ENCODE measurements at regions not wholly inside any gene's neighbourhood (a gene's known extent, or its start where the extent isn't known, plus 50 kb on each side); places are given as distances from the start of the nearest gene placed in this dataset.
"Not testable (repeated sequence)": the region's sequence is repeated elsewhere in the genome, so short reads cannot be mapped to it uniquely, and the experiment has no call there.

DNA sequence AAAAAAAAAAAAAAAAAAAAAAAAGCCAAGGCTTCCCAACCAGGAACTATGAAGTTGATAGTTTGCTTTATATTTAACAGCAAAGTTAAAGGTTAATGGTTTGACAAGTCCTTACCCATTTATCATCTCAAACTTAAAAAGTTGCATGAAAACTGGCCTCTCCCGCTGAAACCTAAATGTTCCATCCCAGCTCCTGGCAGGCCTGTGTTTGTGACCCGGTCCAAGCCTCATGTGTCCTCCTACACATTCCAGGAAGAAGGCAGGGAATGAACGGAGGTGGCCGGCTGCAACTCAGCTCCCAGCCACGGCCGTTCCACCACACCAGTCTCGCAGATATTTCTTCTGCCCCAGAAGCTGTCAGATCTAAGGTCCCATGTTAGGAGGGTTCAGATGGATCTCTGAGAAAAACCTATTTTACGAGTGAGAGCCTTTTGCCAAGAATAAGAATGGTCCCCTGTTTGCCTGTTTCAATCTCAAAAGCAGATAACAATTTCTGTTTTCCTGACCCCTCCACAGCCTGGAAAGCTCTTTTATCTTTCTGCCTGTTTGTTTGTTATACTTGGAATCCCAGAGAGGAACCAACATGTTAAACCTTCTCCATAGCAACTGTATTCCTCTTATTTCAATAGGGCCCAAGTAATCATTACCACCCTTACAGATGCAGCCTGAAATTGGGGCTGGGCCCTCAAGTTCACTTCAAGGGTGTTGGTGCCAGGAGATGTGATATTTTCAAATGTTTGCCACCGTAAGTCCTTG is 56.5 kb downstream of the KCTD12 start:
- TF ChIP-seq FOXP2 (optimal IDR thresholded peaks at IDR 0.05; ENCODE audit: control extremely low read depth, extremely low read length, insufficient read depth) (no peak), EZH2 (IDR thresholded peaks at IDR 0.05) (no peak), POLR2AphosphoS5 (IDR thresholded peaks at IDR 0.05; ENCODE audit: borderline replicate concordance, low read depth, low read length) (no peak)
- no peaks in the 10 kb centered on the region for H3K36me3 ChIP-seq (ENCODE audit: insufficient read depth, low read length)
- H3K27ac ChIP-seq = no peak overlapping the region
- no peak overlapping the region for H3K9ac ChIP-seq (ENCODE audit: insufficient read length)
- no peaks in the 10 kb centered on the region for H3K9me3 ChIP-seq (ENCODE audit: low read depth, low read length)
- DNase-seq (ENCODE audit: low read depth, low spot score) = no peak
- H3K4me3 ChIP-seq = no peak overlapping the region

GRCh38 chr13:76828316-76828741 is 57.9 kb downstream of the KCTD12 start:
- DNase-seq (ENCODE audit: low read depth, low spot score) = no peak

DNA sequence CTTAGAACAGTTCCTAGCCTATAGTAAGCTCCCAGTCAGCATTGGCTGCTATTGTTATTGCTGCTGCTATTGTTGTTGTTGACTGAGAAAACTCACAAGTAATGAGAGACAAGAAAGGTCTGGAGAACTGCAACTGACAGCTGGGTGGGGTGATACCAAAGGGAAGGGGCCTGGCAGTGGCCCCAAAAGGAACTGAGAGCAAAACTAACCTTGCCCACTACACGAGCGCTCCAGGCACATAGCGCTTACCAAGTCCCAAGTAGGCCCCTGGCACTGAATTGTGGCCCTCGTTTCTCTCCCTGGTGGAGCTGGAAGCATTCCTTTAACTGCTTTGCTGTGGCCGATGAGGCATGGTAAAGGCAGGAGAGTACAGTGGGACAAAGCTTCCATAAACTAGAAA is 59.7 kb downstream of the KCTD12 start:
- no peak for DNase-seq (ENCODE audit: low read depth, low spot score)
- Histone ChIP-seq H3K4me3 (no peak overlapping the region), H3K9me3 (ENCODE audit: low read depth, low read length) (no peaks in the 10 kb centered on the region), H3K9ac (ENCODE audit: insufficient read length) (no peak overlapping the region), H3K36me3 (ENCODE audit: insufficient read depth, low read length) (no peaks in the 10 kb centered on the region), H3K27ac (no peak overlapping the region)
- no peak for TF ChIP-seq POLR2AphosphoS5 (IDR thresholded peaks at IDR 0.05; ENCODE audit: borderline replicate concordance, low read depth, low read length)
- no peak for TF ChIP-seq FOXP2 (optimal IDR thresholded peaks at IDR 0.05; ENCODE audit: control extremely low read depth, extremely low read length, insufficient read depth)
- no peak for TF ChIP-seq EZH2 (IDR thresholded peaks at IDR 0.05)

More at GRCh38 chr13:76828316-76828741, 57.9 kb downstream of the KCTD12 start:
- Histone ChIP-seq H3K9me3 (ENCODE audit: low read depth, low read length) (no peaks in the 10 kb centered on the region), H3K36me3 (ENCODE audit: insufficient read depth, low read length) (no peaks in the 10 kb centered on the region), H3K27ac (no peak overlapping the region), H3K4me3 (no peak overlapping the region), H3K9ac (ENCODE audit: insufficient read length) (no peak overlapping the region)
- TF ChIP-seq EZH2 (IDR thresholded peaks at IDR 0.05) (no peak), FOXP2 (optimal IDR thresholded peaks at IDR 0.05; ENCODE audit: control extremely low read depth, extremely low read length, insufficient read depth) (no peak), POLR2AphosphoS5 (IDR thresholded peaks at IDR 0.05; ENCODE audit: borderline replicate concordance, low read depth, low read length) (no peak)

GRCh38 chr13:76825430-76825829 is 60.8 kb downstream of the KCTD12 start:
- Histone ChIP-seq H3K36me3 (ENCODE audit: insufficient read depth, low read length) (no peaks in the 10 kb centered on the region), H3K4me3 (no peak overlapping the region), H3K27ac (no peak overlapping the region), H3K9ac (ENCODE audit: insufficient read length) (no peak overlapping the region), H3K9me3 (ENCODE audit: low read depth, low read length) (no peaks in the 10 kb centered on the region)
- TF ChIP-seq EZH2 (IDR thresholded peaks at IDR 0.05) (no peak), FOXP2 (optimal IDR thresholded peaks at IDR 0.05; ENCODE audit: control extremely low read depth, extremely low read length, insufficient read depth) (no peak), POLR2AphosphoS5 (IDR thresholded peaks at IDR 0.05; ENCODE audit: borderline replicate concordance, low read depth, low read length) (no peak)
- DNase-seq (ENCODE audit: low read depth, low spot score) = no peak

- H3K9ac ChIP-seq (ENCODE audit: insufficient read length) = no peak overlapping the region
- no peaks in the 10 kb centered on the region for H3K9me3 ChIP-seq (ENCODE audit: low read depth, low read length)
- no peak overlapping the region for H3K4me3 ChIP-seq
- no peak for DNase-seq (ENCODE audit: low read depth, low spot score)
- TF ChIP-seq EZH2 (IDR thresholded peaks at IDR 0.05) = no peak
- TF ChIP-seq FOXP2 (optimal IDR thresholded peaks at IDR 0.05; ENCODE audit: control extremely low read depth, extremely low read length, insufficient read depth) = no peak
- TF ChIP-seq POLR2AphosphoS5 (IDR thresholded peaks at IDR 0.05; ENCODE audit: borderline replicate concordance, low read depth, low read length) = no peak
- no peaks in the 10 kb centered on the region for H3K36me3 ChIP-seq (ENCODE audit: insufficient read depth, low read length)
- no peak overlapping the region for H3K27ac ChIP-seq
Measured at GRCh38 chr13:76823969-76824368, 62.2 kb downstream of the KCTD12 start.

DNA sequence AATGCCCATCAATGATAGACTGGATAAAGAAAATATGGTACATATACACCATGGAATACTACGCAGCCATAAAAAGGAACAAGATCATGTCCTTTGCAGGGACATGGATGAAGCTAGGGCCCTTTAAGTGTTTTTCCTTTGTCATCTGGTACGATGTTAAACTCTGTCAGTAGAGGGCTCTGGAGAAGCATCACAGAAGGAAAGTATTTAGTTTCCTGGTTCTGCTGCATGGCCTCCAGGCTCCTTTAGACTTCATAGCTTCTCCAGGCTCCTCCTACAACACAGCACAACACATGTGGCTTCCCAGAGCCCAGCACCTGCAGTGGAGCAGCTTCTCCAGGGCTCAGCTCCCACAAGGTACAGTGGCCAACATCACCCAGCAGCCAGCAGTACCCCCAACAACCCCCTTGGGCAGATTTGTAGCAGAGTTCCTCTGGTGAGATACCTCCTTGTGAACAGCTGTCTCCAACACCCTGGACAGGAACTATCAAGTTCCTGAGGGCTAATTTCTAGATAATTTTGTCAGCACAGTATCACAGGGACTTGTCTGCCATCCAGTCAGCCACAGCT is 63.4 kb downstream of the KCTD12 start:
- DNase-seq (ENCODE audit: low read depth, low spot score) = no peak
- Histone ChIP-seq H3K9me3 (ENCODE audit: low read depth, low read length) (no peaks in the 10 kb centered on the region), H3K36me3 (ENCODE audit: insufficient read depth, low read length) (no peaks in the 10 kb centered on the region), H3K27ac (no peak overlapping the region), H3K4me3 (no peak overlapping the region), H3K9ac (ENCODE audit: insufficient read length) (no peak overlapping the region)
- TF ChIP-seq EZH2 (IDR thresholded peaks at IDR 0.05) (no peak), FOXP2 (optimal IDR thresholded peaks at IDR 0.05; ENCODE audit: control extremely low read depth, extremely low read length, insufficient read depth) (no peak), POLR2AphosphoS5 (IDR thresholded peaks at IDR 0.05; ENCODE audit: borderline replicate concordance, low read depth, low read length) (no peak)

DNA sequence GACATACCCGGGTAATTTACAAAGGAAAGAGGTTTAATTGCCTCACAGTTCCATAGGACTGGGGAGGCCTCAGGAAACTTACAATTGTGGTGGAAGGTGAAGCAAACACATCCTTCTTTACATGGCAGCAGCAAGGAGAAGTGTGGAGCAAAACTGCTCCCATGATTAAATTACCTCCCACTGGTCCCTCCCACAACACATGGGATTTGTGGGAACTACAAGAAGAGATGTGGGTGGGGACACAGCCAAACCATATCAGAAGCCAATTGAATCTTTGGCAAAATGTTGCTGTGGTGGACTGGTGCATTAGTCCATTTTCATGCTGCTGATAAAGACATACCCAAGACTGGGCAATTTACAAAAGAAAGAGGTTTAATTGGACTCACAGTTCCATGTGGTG is 65.0 kb downstream of the KCTD12 start:
- not testable (repeated sequence) for H3K4me3 ChIP-seq; DNase-seq (ENCODE audit: low read depth, low spot score); H3K27ac ChIP-seq; H3K9ac ChIP-seq (ENCODE audit: insufficient read length); H3K9me3 ChIP-seq (ENCODE audit: low read depth, low read length); H3K36me3 ChIP-seq (ENCODE audit: insufficient read depth, low read length)

DNA sequence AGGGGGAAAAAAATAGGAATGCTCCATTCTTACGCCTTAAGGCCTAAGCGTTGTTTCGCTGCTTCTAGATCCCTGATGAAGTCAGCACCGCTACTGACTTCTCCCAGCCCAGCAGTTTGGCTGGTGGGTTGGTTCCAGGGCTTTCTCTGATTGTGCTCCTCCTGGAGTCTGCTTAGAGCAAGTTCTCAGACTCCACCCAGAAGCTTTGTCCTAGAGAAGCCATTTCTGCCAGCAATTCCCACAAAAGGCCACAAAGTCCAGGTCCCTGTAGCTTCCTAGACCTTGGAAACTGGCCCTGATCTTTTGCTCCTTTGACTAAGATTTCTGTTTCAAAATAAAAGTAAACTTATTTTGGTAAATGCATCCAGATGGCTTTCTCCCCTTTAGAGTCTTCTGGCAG is 65.4 kb downstream of the KCTD12 start:
- Histone ChIP-seq H3K27ac (no peak overlapping the region), H3K9me3 (ENCODE audit: low read depth, low read length) (no peaks in the 10 kb centered on the region), H3K4me3 (no peak overlapping the region), H3K9ac (ENCODE audit: insufficient read length) (no peak overlapping the region), H3K36me3 (ENCODE audit: insufficient read depth, low read length) (no peaks in the 10 kb centered on the region)
- DNase-seq (ENCODE audit: low read depth, low spot score) = no peak
- TF ChIP-seq POLR2AphosphoS5 (IDR thresholded peaks at IDR 0.05; ENCODE audit: borderline replicate concordance, low read depth, low read length) = no peak
- no peak for TF ChIP-seq FOXP2 (optimal IDR thresholded peaks at IDR 0.05; ENCODE audit: control extremely low read depth, extremely low read length, insufficient read depth)
- TF ChIP-seq EZH2 (IDR thresholded peaks at IDR 0.05) = no peak

DNA sequence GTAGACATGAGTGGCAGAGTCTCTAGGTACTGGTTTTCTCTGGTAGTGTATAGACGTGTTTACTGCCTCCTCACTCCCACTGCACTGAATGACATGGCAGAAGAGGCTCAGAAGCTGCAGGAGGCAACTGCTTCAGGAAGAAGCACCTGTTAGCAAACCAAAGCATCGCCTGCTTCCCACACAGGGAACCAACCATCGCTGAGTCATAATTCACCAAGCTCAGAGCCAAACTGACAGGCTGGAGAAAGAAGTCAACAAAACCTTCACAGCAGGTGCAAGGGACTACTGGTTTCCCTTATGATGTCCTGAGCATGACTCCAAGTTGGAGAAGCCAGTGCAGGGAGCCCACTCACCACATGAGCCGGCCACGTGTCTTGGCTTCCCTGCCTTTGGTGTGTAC is 69.8 kb downstream of the KCTD12 start:
- no peak for TF ChIP-seq FOXP2 (optimal IDR thresholded peaks at IDR 0.05; ENCODE audit: control extremely low read depth, extremely low read length, insufficient read depth)
- TF ChIP-seq EZH2 (IDR thresholded peaks at IDR 0.05) = no peak
- TF ChIP-seq POLR2AphosphoS5 (IDR thresholded peaks at IDR 0.05; ENCODE audit: borderline replicate concordance, low read depth, low read length) = no peak
- Histone ChIP-seq H3K4me3 (no peak overlapping the region), H3K9me3 (ENCODE audit: low read depth, low read length) (no peaks in the 10 kb centered on the region; the same call in 1 of the 2 replicates), H3K9ac (ENCODE audit: insufficient read length) (no peak overlapping the region), H3K36me3 (ENCODE audit: insufficient read depth, low read length) (no peaks in the 10 kb centered on the region), H3K27ac (no peak overlapping the region)
- no peak for DNase-seq (ENCODE audit: low read depth, low spot score)
